HEK293 (cell line): ENCODE measurements at regions not wholly inside any gene's neighbourhood (a gene's known extent, or its start where the extent isn't known, plus 50 kb on each side); places are given as distances from the start of the nearest gene placed in this dataset.

Source experiments
- CTCF ChIA-PET: fragments of 350-600 bp; formaldehyde crosslinking; extraction: SDS; loops from one replicate; lab custom pipeline; 2021; ENCODE audit warnings: antibody characterized with exemption; lab: Yijun Ruan, JAX
- POLR2A ChIA-PET: fragments of 300-600 bp; formaldehyde crosslinking; extraction: SDS; loops from one replicate; lab custom pipeline; 2020; ENCODE audit warnings: antibody characterized with exemption, inconsistent platforms; lab: Yijun Ruan, JAX
- H3K27ac ChIP-seq: fragments of 200-500 bp; sonication (Bioruptor generic); 2 replicates; pipeline ENCODE4 v1.5.1; 2014; ENCODE audit warnings: low read depth, low read length, control low read depth, inconsistent platforms; ENCODE audit errors: extremely low read depth
- H3K36me3 ChIP-seq, 2 experiments: fragments of 200-500 bp in 1 of 2; sonication (Bioruptor generic) in 1 of 2; 1 replicate in 1 of 2; 2 replicates in 1 of 2; pipeline ENCODE4 v1.5.1; 2014 to 2017; ENCODE audit warnings: inconsistent platforms in 2 of 2, low read length in 2 of 2; ENCODE audit not compliant: control insufficient read depth in 2 of 2, insufficient read depth in 1 of 2
- H3K4me1 ChIP-seq: fragments of 200-500 bp; sonication (Bioruptor generic); 2 replicates; pipeline ENCODE4 v1.5.1; 2014; ENCODE audit warnings: mild to moderate bottlenecking, low read length, inconsistent platforms; ENCODE audit not compliant: control insufficient read depth, insufficient read depth
- H3K4me3 ChIP-seq: 2 replicates; pipeline ENCODE4 v1.5.1; 2011; ENCODE audit warnings: low read depth, mild to moderate bottlenecking, control low read depth, low read length, moderate library complexity
- H3K9me3 ChIP-seq: fragments of 200-500 bp; sonication (Bioruptor generic); 2 replicates; pipeline ENCODE4 v1.5.1; 2014; ENCODE audit warnings: low read depth, low read length, inconsistent platforms; ENCODE audit not compliant: control insufficient read depth, insufficient read depth
- INSM2 ChIP-seq: fragments of 450-650 bp; formaldehyde crosslinking; IDR thresholded peaks from 2 replicates; pipeline ENCODE4 v1.5.1; 2016; ENCODE audit warnings: missing biosample characterization, missing genetic modification characterization
- OSR2 ChIP-seq: fragments of 450-650 bp; formaldehyde crosslinking; IDR thresholded peaks from 2 replicates; pipeline ENCODE4 v1.5.1; 2016; ENCODE audit warnings: missing biosample characterization, missing genetic modification characterization
- OVOL3 ChIP-seq: fragments of 450-650 bp; formaldehyde crosslinking; IDR thresholded peaks from 2 replicates; pipeline ENCODE4 v1.5.1; 2016; ENCODE audit warnings: missing biosample characterization, missing genetic modification characterization
- REPIN1 ChIP-seq: fragments of 450-650 bp; formaldehyde crosslinking; IDR thresholded peaks from 2 replicates; pipeline ENCODE4 v1.5.1; 2017; ENCODE audit warnings: missing biosample characterization, missing genetic modification characterization, low read depth
- SALL2 ChIP-seq: fragments of 450-650 bp; formaldehyde crosslinking; IDR thresholded peaks from 2 replicates; pipeline ENCODE4 v1.5.0; 2017; ENCODE audit warnings: missing biosample characterization, mild to moderate bottlenecking, missing genetic modification characterization, borderline replicate concordance
- SCRT1 ChIP-seq: fragments of 450-650 bp; formaldehyde crosslinking; IDR thresholded peaks from 2 replicates; pipeline ENCODE4 v1.5.1; 2016; ENCODE audit warnings: missing biosample characterization, missing genetic modification characterization, borderline replicate concordance
- TRIM28 ChIP-seq: IDR thresholded peaks from 2 replicates; pipeline ENCODE4 v1.6.1; 2011; ENCODE audit warnings: low read length, control low read depth, borderline replicate concordance
- TSHZ1 ChIP-seq: fragments of 450-650 bp; formaldehyde crosslinking; IDR thresholded peaks from 2 replicates; pipeline ENCODE4 v1.5.1; 2016; ENCODE audit warnings: missing biosample characterization, missing genetic modification characterization, borderline replicate concordance
- ZBTB11 ChIP-seq: fragments of 450-650 bp; formaldehyde crosslinking; conservative IDR thresholded peaks from 2 replicates; pipeline ENCODE4 v1.5.1; 2016; ENCODE audit warnings: low read depth, missing biosample characterization, missing genetic modification characterization
- ZBTB17 ChIP-seq: fragments of 450-650 bp; formaldehyde crosslinking; IDR thresholded peaks from 2 replicates; pipeline ENCODE4 v1.5.1; 2016; ENCODE audit warnings: missing biosample characterization, missing genetic modification characterization
- ZIC2 ChIP-seq: fragments of 450-650 bp; formaldehyde crosslinking; IDR thresholded peaks from 2 replicates; pipeline ENCODE4 v1.5.1; 2016; ENCODE audit warnings: missing biosample characterization, missing genetic modification characterization
- ZNF274 ChIP-seq, 2 experiments: fragments of 200-500 bp in 1 of 2; fragments of 450-650 bp in 1 of 2; sonication (Bioruptor generic) in 1 of 2; formaldehyde crosslinking in 1 of 2; IDR thresholded peaks; 2 replicates each; pipeline versions ENCODE4 v1.5.1 to v1.6.1; 2014 to 2016; ENCODE audit warnings: borderline replicate concordance in 1 of 2, inconsistent platforms in 1 of 2, low read length in 1 of 2, missing biosample characterization in 1 of 2, missing genetic modification characterization in 1 of 2
- ZNF341 ChIP-seq: fragments of 450-650 bp; formaldehyde crosslinking; IDR thresholded peaks from 2 replicates; pipeline ENCODE4; 2016; ENCODE audit warnings: low read depth, missing biosample characterization, missing genetic modification characterization
- ZNF560 ChIP-seq: fragments of 450-650 bp; formaldehyde crosslinking; IDR thresholded peaks from 2 replicates; pipeline ENCODE4 v1.5.1; 2017; ENCODE audit warnings: missing biosample characterization, missing genetic modification characterization, borderline replicate concordance
- ZNF561 ChIP-seq: fragments of 450-650 bp; IDR thresholded peaks from 2 replicates; pipeline ENCODE4 v1.5.1; 2018; ENCODE audit warnings: missing biosample characterization, missing genetic modification characterization, borderline replicate concordance
- ZNF596 ChIP-seq: fragments of 450-650 bp; IDR thresholded peaks from 2 replicates; pipeline ENCODE4 v1.5.0; 2018; ENCODE audit warnings: missing biosample characterization, mild to moderate bottlenecking, missing genetic modification characterization, moderate library complexity
- ZNF600 ChIP-seq: fragments of 450-650 bp; formaldehyde crosslinking; IDR thresholded peaks from 2 replicates; pipeline ENCODE4 v1.5.1; 2016; ENCODE audit warnings: missing biosample characterization, missing genetic modification characterization
- ZNF768 ChIP-seq: fragments of 450-650 bp; formaldehyde crosslinking; IDR thresholded peaks from 2 replicates; pipeline ENCODE4 v1.5.1; 2018; ENCODE audit warnings: missing biosample characterization, mild to moderate bottlenecking, missing genetic modification characterization
- ZSCAN5A ChIP-seq: fragments of 450-650 bp; formaldehyde crosslinking; IDR thresholded peaks from 2 replicates; pipeline ENCODE4 v1.5.1; 2016; ENCODE audit warnings: missing biosample characterization, missing genetic modification characterization
- TF ChIP-seq, protein P1 (sequence below): fragments of 450-650 bp; formaldehyde crosslinking; IDR thresholded peaks from 2 replicates; pipeline ENCODE4 v1.5.1; 2017; ENCODE audit warnings: missing biosample characterization, missing genetic modification characterization
- TF ChIP-seq, protein P2 (sequence below): fragments of 450-650 bp; formaldehyde crosslinking; IDR thresholded peaks from 2 replicates; pipeline ENCODE4 v1.5.1; 2017; ENCODE audit warnings: missing biosample characterization, mild to moderate bottlenecking, missing genetic modification characterization, moderate library complexity

DNA sequence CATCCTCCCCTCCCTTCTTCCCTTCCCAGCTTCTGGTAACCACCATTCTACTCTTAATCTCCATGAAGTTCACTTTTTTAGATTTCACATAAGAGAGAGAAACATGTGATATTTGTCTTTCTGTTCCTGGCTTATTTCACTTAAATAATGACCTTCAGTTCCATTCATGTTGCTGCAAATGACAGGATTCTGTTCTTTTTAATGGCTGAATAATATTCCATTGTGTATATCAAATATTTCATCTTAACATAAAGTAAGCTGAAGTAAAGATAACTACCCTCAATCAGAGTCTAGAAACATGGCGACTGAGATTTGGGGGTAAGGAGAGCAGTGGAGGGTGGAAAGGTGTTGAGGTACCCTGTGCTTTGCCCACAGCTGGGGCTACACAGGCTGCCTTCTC is 68.9 kb downstream of the RHOU start (continued):
- TF ChIP-seq ZNF560: no peak
- no peak for TF ChIP-seq ZNF274 (IDR thresholded peaks at IDR 0.05; ENCODE audit: low read length)
- TF ChIP-seq ZNF274 (tag by site-specific recombination; IDR thresholded peaks at IDR 0.05; ENCODE audit: borderline replicate concordance): no peak
- TF ChIP-seq REPIN1 (tag by site-specific recombination): no peak
- no peak for TF ChIP-seq ZNF341

GRCh38 chr1:228804640-228805413 is 69.5 kb downstream of the RHOU start:
- POLR2A ChIA-PET: no interaction called here
- Histone ChIP-seq H3K27ac (no peak overlapping the region), H3K9me3 (no peaks in the 10 kb centered on the region), H3K36me3 (no peaks in the 10 kb centered on the region), H3K4me1 (0 out of 2 replicates have a peak, but pooled peaks cover 2% of the 10 kb centered on the region), H3K4me3 (no peak overlapping the region)
- CTCF ChIA-PET: interaction anchor here (0.6 to 0.7 kb wide), 3 partner anchors 31 to 425 kb away, joined by 3 read pairs; no protein-coding TSS in a partner anchor
- peak; percentile 15; the same call in 1 of the 2 replicates for TF ChIP-seq ZNF600 (tag by site-specific recombination)
- TF ChIP-seq, protein P1, sequence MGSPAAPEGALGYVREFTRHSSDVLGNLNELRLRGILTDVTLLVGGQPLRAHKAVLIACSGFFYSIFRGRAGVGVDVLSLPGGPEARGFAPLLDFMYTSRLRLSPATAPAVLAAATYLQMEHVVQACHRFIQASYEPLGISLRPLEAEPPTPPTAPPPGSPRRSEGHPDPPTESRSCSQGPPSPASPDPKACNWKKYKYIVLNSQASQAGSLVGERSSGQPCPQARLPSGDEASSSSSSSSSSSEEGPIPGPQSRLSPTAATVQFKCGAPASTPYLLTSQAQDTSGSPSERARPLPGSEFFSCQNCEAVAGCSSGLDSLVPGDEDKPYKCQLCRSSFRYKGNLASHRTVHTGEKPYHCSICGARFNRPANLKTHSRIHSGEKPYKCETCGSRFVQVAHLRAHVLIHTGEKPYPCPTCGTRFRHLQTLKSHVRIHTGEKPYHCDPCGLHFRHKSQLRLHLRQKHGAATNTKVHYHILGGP (tag by site-specific recombination): 0 out of 2 replicates have a peak, but pooled peaks have one; percentile 45
- no peak for TF ChIP-seq INSM2 (tag by site-specific recombination)
- TF ChIP-seq ZNF341: 0 out of 2 replicates have a peak, but pooled peaks have one; percentile 20
- TF ChIP-seq, protein P2, sequence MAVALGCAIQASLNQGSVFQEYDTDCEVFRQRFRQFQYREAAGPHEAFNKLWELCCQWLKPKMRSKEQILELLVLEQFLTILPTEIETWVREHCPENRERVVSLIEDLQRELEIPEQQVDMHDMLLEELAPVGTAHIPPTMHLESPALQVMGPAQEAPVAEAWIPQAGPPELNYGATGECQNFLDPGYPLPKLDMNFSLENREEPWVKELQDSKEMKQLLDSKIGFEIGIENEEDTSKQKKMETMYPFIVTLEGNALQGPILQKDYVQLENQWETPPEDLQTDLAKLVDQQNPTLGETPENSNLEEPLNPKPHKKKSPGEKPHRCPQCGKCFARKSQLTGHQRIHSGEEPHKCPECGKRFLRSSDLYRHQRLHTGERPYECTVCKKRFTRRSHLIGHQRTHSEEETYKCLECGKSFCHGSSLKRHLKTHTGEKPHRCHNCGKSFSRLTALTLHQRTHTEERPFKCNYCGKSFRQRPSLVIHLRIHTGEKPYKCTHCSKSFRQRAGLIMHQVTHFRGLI: no peak; the same call in 1 of the 2 replicates
- peak; percentile 28; the same call in 1 of the 2 replicates for TF ChIP-seq OSR2
- 0 out of 2 replicates have a peak, but pooled peaks have one; percentile 46 for TF ChIP-seq ZNF561 (tag by site-specific recombination)
- no peak for TF ChIP-seq SALL2
- TF ChIP-seq ZBTB11 (tag by site-specific recombination): no peak
- no peak for TF ChIP-seq ZNF596 (tag by site-specific recombination)
- peak; percentile 11; the same call in 1 of the 2 replicates for TF ChIP-seq OVOL3
- peak; percentile 71 for TF ChIP-seq ZIC2
- no peak for TF ChIP-seq ZNF768
- TF ChIP-seq ZBTB17 (tag by site-specific recombination): 0 out of 2 replicates have a peak, but pooled peaks have one; percentile 10
- TF ChIP-seq SCRT1: peak; percentile 97
- peak; percentile 60; the same call in 1 of the 2 replicates for TF ChIP-seq TRIM28
- no peak for TF ChIP-seq ZSCAN5A
- peak; percentile 40; the same call in 1 of the 2 replicates for TF ChIP-seq TSHZ1 (tag by site-specific recombination)
